ENCODE measurements at regions not wholly inside any gene's neighbourhood (a gene's known extent, or its start where the extent isn't known, plus 50 kb on each side); places are given as distances from the start of the nearest gene placed in this dataset.

GRCh38 chr20:21006611-21007010, 99.5 kb downstream of the LINC00237 start:
- no peak for DNase-seq
- Histone ChIP-seq H3K36me3 (no peaks in the 10 kb centered on the region), H3K4me3 (no peak overlapping the region), H3K27me3 (no peaks in the 10 kb centered on the region), H3K9me3 (no peaks in the 10 kb centered on the region)

- Histone ChIP-seq H3K9me3 (no peaks in the 10 kb centered on the region), H3K36me3 (no peaks in the 10 kb centered on the region), H3K27me3 (no peaks in the 10 kb centered on the region), H3K4me3 (no peak overlapping the region)
- no peak for DNase-seq
Observed at GRCh38 chr20:21004386-21005076, 101.6 kb downstream of the LINC00237 start.

GRCh38 chr20:21003902-21004301, 102.3 kb downstream of the LINC00237 start:
- Histone ChIP-seq H3K4me3 (no peak overlapping the region), H3K9me3 (no peaks in the 10 kb centered on the region), H3K36me3 (no peaks in the 10 kb centered on the region), H3K27me3 (no peaks in the 10 kb centered on the region)
- DNase-seq: no peak

GRCh38 chr20:21002486-21002885, 103.7 kb downstream of the LINC00237 start:
- H3K4me3 ChIP-seq: no peak overlapping the region
- no peak for DNase-seq
- H3K27me3 ChIP-seq: no peaks in the 10 kb centered on the region
- H3K36me3 ChIP-seq: no peaks in the 10 kb centered on the region
- no peaks in the 10 kb centered on the region for H3K9me3 ChIP-seq

GRCh38 chr20:20993372-20993771, 112.8 kb downstream of the LINC00237 start:
- H3K9me3 ChIP-seq: no peaks in the 10 kb centered on the region
- H3K4me3 ChIP-seq: no peak overlapping the region
- no peaks in the 10 kb centered on the region for H3K27me3 ChIP-seq
- no peaks in the 10 kb centered on the region for H3K36me3 ChIP-seq
- no peak for DNase-seq

- Histone ChIP-seq H3K36me3 (no peaks in the 10 kb centered on the region), H3K4me3 (no peak overlapping the region), H3K27me3 (no peaks in the 10 kb centered on the region), H3K9me3 (no peaks in the 10 kb centered on the region)
- DNase-seq: no peak
Observed at GRCh38 chr20:20992686-20993360, 113.3 kb downstream of the LINC00237 start.

- no peaks in the 10 kb centered on the region for H3K9me3 ChIP-seq
- H3K4me3 ChIP-seq: no peak overlapping the region
- no peak for DNase-seq
- no peaks in the 10 kb centered on the region for H3K27me3 ChIP-seq
- no peaks in the 10 kb centered on the region for H3K36me3 ChIP-seq
Observed at GRCh38 chr20:20992277-20992676, 113.9 kb downstream of the LINC00237 start.

- H3K4me3 ChIP-seq: no peak overlapping the region
- H3K36me3 ChIP-seq: no peaks in the 10 kb centered on the region
- no peaks in the 10 kb centered on the region for H3K9me3 ChIP-seq
- DNase-seq: no peak
- H3K27me3 ChIP-seq: no peaks in the 10 kb centered on the region
Observed at GRCh38 chr20:20989081-20989480, 117.1 kb downstream of the LINC00237 start.

GRCh38 chr20:20979934-20980333, 126.2 kb downstream of the LINC00237 start:
- no peak for DNase-seq
- Histone ChIP-seq H3K27me3 (no peaks in the 10 kb centered on the region), H3K9me3 (no peaks in the 10 kb centered on the region), H3K4me3 (no peak overlapping the region), H3K36me3 (no peaks in the 10 kb centered on the region)

GRCh38 chr20:20977786-20978185, 128.4 kb downstream of the LINC00237 start:
- DNase-seq: no peak
- no peaks in the 10 kb centered on the region for H3K27me3 ChIP-seq

GRCh38 chr20:20972490-20972889, 133.7 kb downstream of the LINC00237 start:
- Histone ChIP-seq H3K9me3 (no peaks in the 10 kb centered on the region), H3K4me3 (no peak overlapping the region), H3K27me3 (no peaks in the 10 kb centered on the region), H3K36me3 (no peaks in the 10 kb centered on the region)
- DNase-seq: no peak

More at GRCh38 chr20:20977786-20978185, 128.4 kb downstream of the LINC00237 start:
- H3K9me3 ChIP-seq: no peaks in the 10 kb centered on the region
- H3K36me3 ChIP-seq: no peaks in the 10 kb centered on the region
- H3K4me3 ChIP-seq: no peak overlapping the region

- no peak overlapping the region for H3K4me3 ChIP-seq
- no peaks in the 10 kb centered on the region for H3K36me3 ChIP-seq
- no peaks in the 10 kb centered on the region for H3K9me3 ChIP-seq
- H3K27me3 ChIP-seq: no peaks in the 10 kb centered on the region
- DNase-seq: no peak
Observed at GRCh38 chr20:20971810-20972209, 134.3 kb downstream of the LINC00237 start.

GRCh38 chr20:20970841-20971240, 135.3 kb downstream of the LINC00237 start:
- Histone ChIP-seq H3K9me3 (no peaks in the 10 kb centered on the region), H3K27me3 (no peaks in the 10 kb centered on the region), H3K36me3 (no peaks in the 10 kb centered on the region), H3K4me3 (no peak overlapping the region)
- DNase-seq: no peak

GRCh38 chr20:20969701-20970280, 136.4 kb downstream of the LINC00237 start:
- Histone ChIP-seq H3K9me3 (no peaks in the 10 kb centered on the region), H3K4me3 (no peak overlapping the region), H3K27me3 (no peaks in the 10 kb centered on the region), H3K36me3 (no peaks in the 10 kb centered on the region)
- no peak for DNase-seq

GRCh38 chr20:20967564-20968184, 138.5 kb downstream of the LINC00237 start:
- Histone ChIP-seq H3K36me3 (no peaks in the 10 kb centered on the region), H3K9me3 (no peaks in the 10 kb centered on the region), H3K27me3 (no peaks in the 10 kb centered on the region), H3K4me3 (no peak overlapping the region)
- DNase-seq: no peak

- Histone ChIP-seq H3K36me3 (no peaks in the 10 kb centered on the region), H3K9me3 (no peaks in the 10 kb centered on the region), H3K27me3 (no peaks in the 10 kb centered on the region), H3K4me3 (no peak overlapping the region)
- no peak for DNase-seq
Observed at GRCh38 chr20:20966171-20966570, 140.0 kb downstream of the LINC00237 start.

- Histone ChIP-seq H3K4me3 (no peak overlapping the region), H3K27me3 (no peaks in the 10 kb centered on the region), H3K36me3 (no peaks in the 10 kb centered on the region), H3K9me3 (no peaks in the 10 kb centered on the region)
- DNase-seq: no peak
Observed at GRCh38 chr20:20959031-20959755, 147.0 kb downstream of the LINC00237 start.

Data from MG63 (cell line).